A673 (cell line): ENCODE measurements at regions not wholly inside any gene's neighbourhood (a gene's known extent, or its start where the extent isn't known, plus 50 kb on each side); places are given as distances from the start of the nearest gene placed in this dataset.

Experiments used
- EZH2 ChIP-seq: fragments of 200-600 bp; sonication (generic); IDR thresholded peaks from 2 replicates; pipeline ENCODE4 v1.6.1; 2017; ENCODE audit warnings: borderline replicate concordance, low read depth, mild to moderate bottlenecking, mixed read lengths, antibody characterized with exemption, low read length; ENCODE audit not compliant: poor library complexity, severe bottlenecking
- TF ChIP-seq, protein P1 (sequence below): fragments of 300-800, 200-600 bp; sonication (generic); conservative IDR thresholded peaks from 2 replicates; pipeline ENCODE4 v1.5.1; 2017; ENCODE audit warnings: low read depth, mild to moderate bottlenecking, antibody characterized with exemption, low read length, moderate library complexity, mixed read lengths

DNA sequence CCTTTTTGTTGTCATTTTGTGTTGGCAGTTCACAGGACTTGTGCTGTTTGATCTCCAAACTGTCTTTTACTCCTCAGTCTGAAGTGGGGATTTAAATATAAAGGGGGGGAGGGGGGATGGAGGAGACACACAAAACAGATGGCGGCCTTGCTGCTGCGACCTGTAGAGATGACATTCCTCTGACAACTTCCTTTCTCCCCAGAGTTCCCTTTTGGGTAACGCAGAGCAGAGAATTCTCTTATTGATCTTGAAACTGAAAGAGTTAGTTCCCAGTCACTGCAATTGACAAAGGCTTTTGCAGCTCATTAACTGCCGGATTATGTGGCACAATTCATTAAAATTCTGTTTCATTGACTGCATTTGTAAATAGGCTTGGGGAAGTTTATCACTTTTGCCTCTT is 279.3 kb downstream of the TSN start:
- no peak for TF ChIP-seq EZH2
- TF ChIP-seq, protein P1, sequence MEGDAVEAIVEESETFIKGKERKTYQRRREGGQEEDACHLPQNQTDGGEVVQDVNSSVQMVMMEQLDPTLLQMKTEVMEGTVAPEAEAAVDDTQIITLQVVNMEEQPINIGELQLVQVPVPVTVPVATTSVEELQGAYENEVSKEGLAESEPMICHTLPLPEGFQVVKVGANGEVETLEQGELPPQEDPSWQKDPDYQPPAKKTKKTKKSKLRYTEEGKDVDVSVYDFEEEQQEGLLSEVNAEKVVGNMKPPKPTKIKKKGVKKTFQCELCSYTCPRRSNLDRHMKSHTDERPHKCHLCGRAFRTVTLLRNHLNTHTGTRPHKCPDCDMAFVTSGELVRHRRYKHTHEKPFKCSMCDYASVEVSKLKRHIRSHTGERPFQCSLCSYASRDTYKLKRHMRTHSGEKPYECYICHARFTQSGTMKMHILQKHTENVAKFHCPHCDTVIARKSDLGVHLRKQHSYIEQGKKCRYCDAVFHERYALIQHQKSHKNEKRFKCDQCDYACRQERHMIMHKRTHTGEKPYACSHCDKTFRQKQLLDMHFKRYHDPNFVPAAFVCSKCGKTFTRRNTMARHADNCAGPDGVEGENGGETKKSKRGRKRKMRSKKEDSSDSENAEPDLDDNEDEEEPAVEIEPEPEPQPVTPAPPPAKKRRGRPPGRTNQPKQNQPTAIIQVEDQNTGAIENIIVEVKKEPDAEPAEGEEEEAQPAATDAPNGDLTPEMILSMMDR = no peak
